GM23338 (cell line): ENCODE measurements at regions not wholly inside any gene's neighbourhood (a gene's known extent, or its start where the extent isn't known, plus 50 kb on each side); places are given as distances from the start of the nearest gene placed in this dataset.

Experiments
- ATAC-seq: fragments of 200-7000 bp; cut with Tn5 transposase; 3 replicates; pipeline ENCODE4 v1.9.1; 2020
- DNase-seq: peaks from one replicate; pipeline ENCODE4 v3.0.0-alpha.2; 2015; ENCODE audit warnings: low spot score
- H2AFZ ChIP-seq: fragments of 200-600 bp; sonication (generic); 2 replicates; pipeline ENCODE4 v1.8.0; 2016; ENCODE audit warnings: antibody characterized with exemption, mild to moderate bottlenecking, moderate library complexity
- H3F3A ChIP-seq: fragments of 200-600 bp; sonication (generic); replicated peaks from 2 replicates; pipeline ENCODE4 v1.8.0; 2017; ENCODE audit warnings: antibody characterized with exemption, mixed run types, low read depth
- H3K27ac ChIP-seq: fragments of 200-600 bp; sonication (generic); 2 replicates; pipeline ENCODE4 v1.6.1; 2016; ENCODE audit warnings: low read depth
- H3K27me3 ChIP-seq: fragments of 200-600 bp; sonication (generic); 2 replicates; pipeline ENCODE4 v1.8.0; 2016; ENCODE audit warnings: mild to moderate bottlenecking, mixed run types, moderate library complexity; ENCODE audit not compliant: insufficient read depth
- H3K36me3 ChIP-seq: fragments of 200-600 bp; sonication (generic); 2 replicates; pipeline ENCODE4 v1.8.0; 2016; ENCODE audit warnings: mild to moderate bottlenecking; ENCODE audit not compliant: insufficient read depth
- H3K4me1 ChIP-seq: fragments of 200-600 bp; sonication (generic); 2 replicates; pipeline ENCODE4 v1.8.0; 2016; ENCODE audit warnings: mild to moderate bottlenecking, moderate library complexity; ENCODE audit not compliant: insufficient read depth
- H3K4me2 ChIP-seq: fragments of 200-600 bp; sonication (generic); 2 replicates; pipeline ENCODE4 v1.7.1; 2017; ENCODE audit warnings: mixed run types
- H3K4me3 ChIP-seq: fragments of 200-600 bp; sonication (generic); 2 replicates; pipeline ENCODE4 v1.6.1; 2016; ENCODE audit warnings: mixed run types
- H3K79me2 ChIP-seq: fragments of 200-600 bp; sonication (generic); replicated peaks from 2 replicates; pipeline ENCODE4 v1.8.0; 2017; ENCODE audit warnings: mild to moderate bottlenecking; ENCODE audit not compliant: insufficient read depth
- H3K9me2 ChIP-seq: fragments of 200-600 bp; sonication (generic); 2 replicates; pipeline ENCODE4 v1.8.0; 2017; ENCODE audit not compliant: insufficient read depth
- H4K20me1 ChIP-seq: fragments of 200-600 bp; sonication (generic); replicated peaks from 2 replicates; pipeline ENCODE4 v1.8.0; 2017; ENCODE audit warnings: mild to moderate bottlenecking; ENCODE audit not compliant: insufficient read depth
- H3K27ac Mint-ChIP-seq: 2 replicates; pipeline ENCODE4 v1.8.0; 2020; ENCODE audit warnings: inconsistent platforms, mild to moderate bottlenecking, moderate library complexity, mixed read lengths
- H3K27me3 Mint-ChIP-seq: 3 replicates; pipeline ENCODE4 v1.8.0; 2022; ENCODE audit warnings: low read depth, mild to moderate bottlenecking, moderate library complexity, mixed read lengths, inconsistent platforms; ENCODE audit not compliant: insufficient read depth, poor library complexity
- H3K36me3 Mint-ChIP-seq: 3 replicates; pipeline ENCODE4 v1.8.0; 2021; ENCODE audit warnings: low read depth, mild to moderate bottlenecking, inconsistent platforms, moderate library complexity, mixed read lengths
- H3K4me1 Mint-ChIP-seq: 3 replicates; pipeline ENCODE4 v1.8.0; 2020; ENCODE audit warnings: mild to moderate bottlenecking, inconsistent platforms, mixed read lengths
- H3K4me3 Mint-ChIP-seq: 3 replicates; pipeline ENCODE4 v1.8.0; 2021; ENCODE audit warnings: moderate library complexity, mild to moderate bottlenecking, inconsistent platforms, mixed read lengths
- H3K9me3 Mint-ChIP-seq: 3 replicates; pipeline ENCODE4 v1.8.0; 2020; ENCODE audit warnings: moderate library complexity, mild to moderate bottlenecking, inconsistent platforms, mixed read lengths
- CREB1 ChIP-seq: fragments of 250-450 bp; sonication (Bioruptor Pico); IDR thresholded peaks from 2 replicates; pipeline ENCODE4 v1.5.0; 2020; ENCODE audit warnings: low read depth, mild to moderate bottlenecking, moderate library complexity
- CTCF ChIP-seq, 2 experiments: fragments of 200-600 bp in 1 of 2; sonication (generic) in 1 of 2; conservative IDR thresholded peaks; 2 replicates each; pipeline versions ENCODE4 v1.5.1 to v1.6.1; 2016 to 2017; ENCODE audit warnings: antibody characterized with exemption in 2 of 2, low read depth in 2 of 2, mild to moderate bottlenecking in 2 of 2, moderate library complexity in 1 of 2
- ETS1 ChIP-seq: IDR thresholded peaks from 2 replicates; pipeline ENCODE4 v1.6.1; 2016; ENCODE audit warnings: antibody characterized with exemption
- EZH2 ChIP-seq: fragments of 200-600 bp; sonication (generic); IDR thresholded peaks from one replicate; pipeline ENCODE4 v1.8.0; 2017; ENCODE audit warnings: antibody characterized with exemption, mild to moderate bottlenecking, low read depth; ENCODE audit not compliant: unreplicated experiment
- EZH2phosphoT487 ChIP-seq: fragments of 200-600 bp; sonication (generic); IDR thresholded peaks from one replicate; pipeline ENCODE4 v1.8.1; 2018; ENCODE audit warnings: antibody characterized with exemption; ENCODE audit not compliant: unreplicated experiment
- JUNB ChIP-seq: IDR thresholded peaks from one replicate; pipeline ENCODE4 v1.6.1; 2016; ENCODE audit warnings: antibody characterized with exemption; ENCODE audit not compliant: unreplicated experiment
- NANOG ChIP-seq: IDR thresholded peaks from 2 replicates; pipeline ENCODE4 v1.6.1; 2016; ENCODE audit warnings: antibody characterized with exemption, borderline replicate concordance
- POLR2AphosphoS5 ChIP-seq: IDR thresholded peaks from 2 replicates; pipeline ENCODE4 v1.6.1; 2016; ENCODE audit warnings: antibody characterized with exemption, low read depth
- REST ChIP-seq: IDR thresholded peaks from one replicate; pipeline ENCODE4 v1.6.1; 2018; ENCODE audit warnings: antibody characterized with exemption; ENCODE audit not compliant: unreplicated experiment
- ZNF331 ChIP-seq: fragments of 250-450 bp; sonication (Bioruptor Pico); IDR thresholded peaks from 2 replicates; pipeline ENCODE4 v1.5.0; 2020; ENCODE audit warnings: low read depth, mild to moderate bottlenecking, moderate library complexity

- H3K9me3 Mint-ChIP-seq, result no peaks in the 10 kb centered on the region
- H3K4me1 Mint-ChIP-seq, result peaks cover under 1% of the 10 kb centered on the region; the same call in 2 of the 3 replicates
- H3K27me3 Mint-ChIP-seq, result peaks cover 3% of the 10 kb centered on the region
- DNase-seq (no peak), ATAC-seq (no peak)
- Histone ChIP-seq H3K27me3 (no peaks in the 10 kb centered on the region), H3K27ac (no peak overlapping the region), H3K9me2 (0 out of 2 replicates have a peak, but pooled peaks cover 5% of the 10 kb centered on the region), H3K4me3 (no peak overlapping the region), H4K20me1 (no peaks in the 10 kb centered on the region), H3K79me2 (no peaks in the 10 kb centered on the region), H3K4me2 (no peak overlapping the region), H2AFZ (no peak overlapping the region), H3K4me1 (peaks cover 4% of the 10 kb centered on the region), H3F3A (no peaks in the 10 kb centered on the region), H3K36me3 (no peaks in the 10 kb centered on the region)
- H3K27ac Mint-ChIP-seq, result no peak overlapping the region
- TF ChIP-seq POLR2AphosphoS5, result no peak
- no peak for TF ChIP-seq ETS1
- no peak for TF ChIP-seq REST
- TF ChIP-seq CTCF (conservative IDR thresholded peaks at IDR 0.05; ENCODE audit: low read depth in 2 of 2), result no peak
- TF ChIP-seq ZNF331 (CRISPR knock-in tag), result no peak
- TF ChIP-seq NANOG, result no peak
- TF ChIP-seq JUNB, result no peak
- no peak for TF ChIP-seq CREB1 (CRISPR knock-in tag)
- no peak for TF ChIP-seq EZH2
- no peak for TF ChIP-seq EZH2phosphoT487
- H3K36me3 Mint-ChIP-seq, result no peaks in the 10 kb centered on the region
- H3K4me3 Mint-ChIP-seq, result no peak overlapping the region
Measured at GRCh38 chr11:122197066-122197987, 81.3 kb upstream of the BLID start.
